Vagina (tissue), 2 donors: ENCODE measurements at regions not wholly inside any gene's neighbourhood (a gene's known extent, or its start where the extent isn't known, plus 50 kb on each side); places are given as distances from the start of the nearest gene placed in this dataset.

Source experiments
- POLR2A ChIP-seq, 2 donors: fragments of 450-650 bp; IDR thresholded peaks; one replicate each; pipeline ENCODE4 v1.6.1; 2017; ENCODE audit warnings: antibody characterized with exemption in 2 of 2, mild to moderate bottlenecking in 2 of 2, moderate library complexity in 2 of 2
- POLR2AphosphoS5 ChIP-seq, 2 donors: sonication (generic); formaldehyde crosslinking; IDR thresholded peaks; one replicate each; pipeline ENCODE4 v1.9.0; 2017; ENCODE audit warnings: antibody characterized with exemption in 2 of 2, mild to moderate bottlenecking in 2 of 2, low read depth in 1 of 2; ENCODE audit not compliant: insufficient read depth in 1 of 2
- TF ChIP-seq, protein P1 (sequence below), 3 experiments: fragments of 450-650 bp in 2 of 3; fragments of 200-600 bp in 1 of 3; sonication (generic) in 1 of 3; IDR thresholded peaks; one replicate each; pipeline ENCODE4 v1.5.1; 2017 to 2019; ENCODE audit warnings: antibody characterized with exemption in 3 of 3, mild to moderate bottlenecking in 2 of 3, moderate library complexity in 2 of 3

DNA sequence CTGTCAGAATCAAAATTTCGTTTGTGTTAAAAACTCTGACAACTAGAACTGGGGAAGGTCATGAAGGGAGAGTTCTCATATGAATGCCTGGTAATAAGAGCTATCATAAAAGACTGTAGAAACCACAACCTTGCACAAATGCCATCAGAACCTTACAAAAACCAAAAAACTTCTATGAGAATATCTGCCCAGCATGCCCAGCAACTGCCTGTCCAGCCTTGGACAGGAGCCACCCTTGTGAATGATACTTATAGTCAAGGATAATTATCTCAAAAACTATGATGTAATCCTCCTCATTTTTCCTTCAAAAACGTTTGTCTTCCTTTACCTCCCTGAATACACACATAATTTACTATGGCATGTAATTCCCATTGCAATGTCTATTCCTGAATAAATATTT is 53.4 kb upstream of the C1orf185 start:
- TF ChIP-seq POLR2A (IDR thresholded peaks at IDR 0.05) (no peak), POLR2AphosphoS5 (IDR thresholded peaks at IDR 0.05; ENCODE audit: insufficient read depth in 1 of 2, low read depth in 1 of 2) (no peak)
- TF ChIP-seq, protein P1, sequence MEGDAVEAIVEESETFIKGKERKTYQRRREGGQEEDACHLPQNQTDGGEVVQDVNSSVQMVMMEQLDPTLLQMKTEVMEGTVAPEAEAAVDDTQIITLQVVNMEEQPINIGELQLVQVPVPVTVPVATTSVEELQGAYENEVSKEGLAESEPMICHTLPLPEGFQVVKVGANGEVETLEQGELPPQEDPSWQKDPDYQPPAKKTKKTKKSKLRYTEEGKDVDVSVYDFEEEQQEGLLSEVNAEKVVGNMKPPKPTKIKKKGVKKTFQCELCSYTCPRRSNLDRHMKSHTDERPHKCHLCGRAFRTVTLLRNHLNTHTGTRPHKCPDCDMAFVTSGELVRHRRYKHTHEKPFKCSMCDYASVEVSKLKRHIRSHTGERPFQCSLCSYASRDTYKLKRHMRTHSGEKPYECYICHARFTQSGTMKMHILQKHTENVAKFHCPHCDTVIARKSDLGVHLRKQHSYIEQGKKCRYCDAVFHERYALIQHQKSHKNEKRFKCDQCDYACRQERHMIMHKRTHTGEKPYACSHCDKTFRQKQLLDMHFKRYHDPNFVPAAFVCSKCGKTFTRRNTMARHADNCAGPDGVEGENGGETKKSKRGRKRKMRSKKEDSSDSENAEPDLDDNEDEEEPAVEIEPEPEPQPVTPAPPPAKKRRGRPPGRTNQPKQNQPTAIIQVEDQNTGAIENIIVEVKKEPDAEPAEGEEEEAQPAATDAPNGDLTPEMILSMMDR (IDR thresholded peaks at IDR 0.05): no peak
